Small intestine (tissue), 7 donors: ENCODE measurements at regions not wholly inside any gene's neighbourhood (a gene's known extent, or its start where the extent isn't known, plus 50 kb on each side); places are given as distances from the start of the nearest gene placed in this dataset.
"Not testable (repeated sequence)": the region's sequence is repeated elsewhere in the genome, so short reads cannot be mapped to it uniquely, and the experiment has no call there.

Source experiments
- DNase-seq, 2 donors: peaks; one replicate each; pipeline versions ENCODE4 v3.0.0 to v3.0.0-alpha.2; 2013
- FAIRE-seq: peaks from 2 replicates; lab custom pipeline; 2012; peaks lifted over from hg19 to GRCh38; lab: Jason Lieb, UNC
- H3K27ac ChIP-seq, 3 donors: one replicate each; pipeline ENCODE4 v1.5.1; 2013; ENCODE audit warnings: low read length in 2 of 3, mild to moderate bottlenecking in 2 of 3, control low read depth in 1 of 3, inconsistent platforms in 1 of 3, low read depth in 1 of 3, moderate library complexity in 1 of 3
- H3K27me3 ChIP-seq, 3 donors: one replicate each; pipeline ENCODE4 v1.6.1; 2013; ENCODE audit warnings: low read length in 3 of 3, inconsistent platforms in 1 of 3; ENCODE audit not compliant: control insufficient read depth in 3 of 3, insufficient read depth in 3 of 3
- H3K36me3 ChIP-seq, 3 donors: one replicate each; pipeline ENCODE4 v1.6.1; 2013; ENCODE audit warnings: low read length in 3 of 3, inconsistent platforms in 1 of 3, low read depth in 1 of 3, mild to moderate bottlenecking in 1 of 3, moderate library complexity in 1 of 3; ENCODE audit not compliant: control insufficient read depth in 3 of 3, insufficient read depth in 2 of 3
- H3K4me1 ChIP-seq, 3 donors: one replicate each; pipeline ENCODE4 v1.6.1; 2013; ENCODE audit warnings: low read length in 2 of 3, inconsistent platforms in 1 of 3, low read depth in 1 of 3, mild to moderate bottlenecking in 1 of 3, moderate library complexity in 1 of 3; ENCODE audit not compliant: control insufficient read depth in 3 of 3, insufficient read depth in 2 of 3
- H3K4me3 ChIP-seq, 3 donors: one replicate each; pipeline ENCODE4 v1.5.1; 2013; ENCODE audit warnings: low read length in 3 of 3, control low read depth in 1 of 3, inconsistent platforms in 1 of 3, low read depth in 1 of 3, mild to moderate bottlenecking in 1 of 3, moderate library complexity in 1 of 3
- H3K9me3 ChIP-seq, 2 donors: one replicate each; pipeline ENCODE4 v1.6.1; 2013; ENCODE audit warnings: low read depth in 1 of 2, low read length in 1 of 2; ENCODE audit not compliant: control insufficient read depth in 2 of 2, insufficient read depth in 1 of 2
- WGBS, 3 donors: extraction: QIAGEN DNeasy Blood & Tissue Kit; methylation state at CpG; one replicate each; pipeline ENCODE4 v1.1.7; 2013; 5-methylcytosine and 5-hydroxymethylcytosine counted together
- donor health status: healthy with polysubstance abuse.
- donor health status: control.
- donor health status: control.
- donor health status: Bipolar disorder and iron deficiency.
- donor health status: healthy.

GRCh38 chr7:152931633-152932032 lies 172.1 kb downstream of the ACTR3B start:
- Histone ChIP-seq H3K9me3 (no peaks in the 10 kb centered on the region), H3K4me3 (no peak overlapping the region), H3K4me1 (no peaks in the 10 kb centered on the region), H3K27me3 (no peaks in the 10 kb centered on the region), H3K27ac (no peak overlapping the region), H3K36me3 (no peaks in the 10 kb centered on the region)
- no peak for DNase-seq
- 64 to 76% (median 73%) methylated on average over 6 of the region's 6 CpGs for WGBS, 3 donors
- no peak for FAIRE-seq

- 48 to 67% (median 67%) methylated on average over 1 of the region's 1 CpG for WGBS, 3 donors
- FAIRE-seq = no peak
- Histone ChIP-seq H3K27ac (no peak overlapping the region), H3K4me1 (no peaks in the 10 kb centered on the region), H3K9me3 (no peaks in the 10 kb centered on the region), H3K36me3 (no peaks in the 10 kb centered on the region), H3K4me3 (no peak overlapping the region), H3K27me3 (no peaks in the 10 kb centered on the region)
- DNase-seq = no peak
Measured at GRCh38 chr7:152937282-152937681, 177.7 kb downstream of the ACTR3B start.

- DNase-seq, FAIRE-seq: not testable (repeated sequence)
Measured at GRCh38 chr7:152946616-152947015, 187.1 kb downstream of the ACTR3B start.

GRCh38 chr7:152947686-152948085 lies 188.1 kb downstream of the ACTR3B start:
- H3K36me3 ChIP-seq = no peaks in the 10 kb centered on the region
- no peaks in the 10 kb centered on the region for H3K4me1 ChIP-seq
- H3K27ac ChIP-seq = no peak overlapping the region
- H3K9me3 ChIP-seq = peaks cover 0 to 2% of the 10 kb centered on the region in 2 donors
- no peaks in the 10 kb centered on the region for H3K27me3 ChIP-seq
- WGBS, 3 donors = 28 to 56% (median 50%) methylated on average over 1 of the region's 1 CpG
- DNase-seq = no peak
- no peak overlapping the region for H3K4me3 ChIP-seq
- FAIRE-seq = no peak

More at GRCh38 chr7:152946616-152947015, 187.1 kb downstream of the ACTR3B start:
- H3K4me1 ChIP-seq, H3K36me3 ChIP-seq, H3K4me3 ChIP-seq, H3K9me3 ChIP-seq, H3K27me3 ChIP-seq, H3K27ac ChIP-seq: not testable (repeated sequence)
- 88 to 100% (median 92%) methylated on average over 2 of the region's 2 CpGs for WGBS, 3 donors

GRCh38 chr7:152949253-152949652 lies 189.7 kb downstream of the ACTR3B start:
- H3K27me3 ChIP-seq = no peaks in the 10 kb centered on the region
- 52 to 63% (median 62%) methylated on average over 3 of the region's 3 CpGs for WGBS, 3 donors
- H3K4me1 ChIP-seq = no peaks in the 10 kb centered on the region
- no peak overlapping the region for H3K4me3 ChIP-seq
- H3K9me3 ChIP-seq = peaks cover 0 to 2% of the 10 kb centered on the region in 2 donors
- no peak for FAIRE-seq
- H3K27ac ChIP-seq = no peak overlapping the region
- no peaks in the 10 kb centered on the region for H3K36me3 ChIP-seq
- DNase-seq = no peak

GRCh38 chr7:152949790-152950189 lies 190.2 kb downstream of the ACTR3B start:
- Histone ChIP-seq H3K9me3 (peaks cover 0 to 2% of the 10 kb centered on the region in 2 donors), H3K36me3 (no peaks in the 10 kb centered on the region), H3K27ac (no peak overlapping the region), H3K4me1 (no peaks in the 10 kb centered on the region), H3K27me3 (no peaks in the 10 kb centered on the region), H3K4me3 (no peak overlapping the region)
- DNase-seq (no peak), FAIRE-seq (no peak)
- WGBS, 3 donors = 40 to 71% (median 54%) methylated on average over 4 of the region's 4 CpGs

- FAIRE-seq = no peak
- WGBS, 3 donors = 68 to 79% (median 71%) methylated on average over 4 of the region's 4 CpGs
- H3K4me3 ChIP-seq = no peak overlapping the region
Measured at GRCh38 chr7:152956006-152956405, 196.5 kb downstream of the ACTR3B start.

GRCh38 chr7:152959610-152960009 lies 200.1 kb downstream of the ACTR3B start:
- no peaks in the 10 kb centered on the region for H3K27me3 ChIP-seq
- FAIRE-seq (no peak), DNase-seq (no peak)
- H3K9me3 ChIP-seq = no peaks in the 10 kb centered on the region
- no peak overlapping the region for H3K27ac ChIP-seq
- H3K4me3 ChIP-seq = no peak overlapping the region
- no peaks in the 10 kb centered on the region for H3K36me3 ChIP-seq
- WGBS, 3 donors = 65 to 70% (median 67%) methylated on average over 5 of the region's 5 CpGs
- no peaks in the 10 kb centered on the region for H3K4me1 ChIP-seq

More at GRCh38 chr7:152956006-152956405, 196.5 kb downstream of the ACTR3B start:
- Histone ChIP-seq H3K9me3 (peaks cover 0 to under 1% of the 10 kb centered on the region in 2 donors), H3K27ac (no peak overlapping the region), H3K4me1 (no peaks in the 10 kb centered on the region), H3K36me3 (no peaks in the 10 kb centered on the region), H3K27me3 (no peaks in the 10 kb centered on the region)
- no peak for DNase-seq

- not testable (repeated sequence) for H3K4me3 ChIP-seq, H3K9me3 ChIP-seq, H3K4me1 ChIP-seq, DNase-seq, H3K27ac ChIP-seq, H3K36me3 ChIP-seq, H3K27me3 ChIP-seq, FAIRE-seq
- 84 to 95% (median 93%) methylated on average over 2 of the region's 2 CpGs for WGBS, 3 donors
Measured at GRCh38 chr7:152961796-152962195, 202.2 kb downstream of the ACTR3B start.
